SU-DHL-6 (cell line): ENCODE measurements at regions not wholly inside any gene's neighbourhood (a gene's known extent, or its start where the extent isn't known, plus 50 kb on each side); places are given as distances from the start of the nearest gene placed in this dataset.

ENCODE experiments used
- CTCF ChIP-seq: fragments of 200-600 bp; sonication (generic); IDR thresholded peaks from one replicate; pipeline ENCODE4 v1.5.1; 2017; ENCODE audit warnings: antibody characterized with exemption, mild to moderate bottlenecking, low read length, moderate library complexity; ENCODE audit not compliant: insufficient read depth, poor library complexity, severe bottlenecking
- EZH2phosphoT487 ChIP-seq: fragments of 200-600 bp; sonication (generic), shearing (Covaris generic); conservative IDR thresholded peaks from 2 replicates; pipeline ENCODE4 v1.6.1; 2018; ENCODE audit warnings: mild to moderate bottlenecking, antibody characterized with exemption, low read length, moderate library complexity, mixed read lengths

DNA sequence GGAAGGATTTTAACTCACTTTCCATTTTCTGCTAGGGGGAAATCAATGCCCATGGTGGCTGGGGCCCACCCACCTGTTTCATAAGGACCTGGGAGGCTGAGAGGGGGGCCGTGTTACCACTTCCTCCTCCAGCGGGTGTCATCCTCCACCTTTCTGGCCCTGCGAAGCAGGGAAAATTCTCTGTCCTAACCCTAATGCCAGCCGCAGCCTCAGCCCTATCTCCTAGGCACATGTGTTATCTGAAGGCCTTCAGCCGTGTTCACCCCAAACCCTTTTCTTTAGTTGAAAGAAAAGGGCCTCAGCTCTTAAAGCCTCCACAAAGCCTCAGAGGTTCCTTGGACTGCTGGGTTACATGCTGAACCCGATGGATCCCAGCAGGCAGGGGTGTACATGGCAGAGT, 55.4 kb upstream of the NECTIN1 start:
- no peak for TF ChIP-seq CTCF
- no peak for TF ChIP-seq EZH2phosphoT487
